ENCODE measurements at regions not wholly inside any gene's neighbourhood (a gene's known extent, or its start where the extent isn't known, plus 50 kb on each side); places are given as distances from the start of the nearest gene placed in this dataset.

GRCh38 chr7:1286946-1287645, 54.4 kb downstream of the UNCX start:
- DNase-seq: no peak

GRCh38 chr7:1287752-1288201, 55.1 kb downstream of the UNCX start:
- no peak for DNase-seq

- DNase-seq: no peak
Measured at GRCh38 chr7:1288390-1288995, 55.8 kb downstream of the UNCX start.

- no peak for DNase-seq
Measured at GRCh38 chr7:1288996-1289551, 56.4 kb downstream of the UNCX start.

DNA sequence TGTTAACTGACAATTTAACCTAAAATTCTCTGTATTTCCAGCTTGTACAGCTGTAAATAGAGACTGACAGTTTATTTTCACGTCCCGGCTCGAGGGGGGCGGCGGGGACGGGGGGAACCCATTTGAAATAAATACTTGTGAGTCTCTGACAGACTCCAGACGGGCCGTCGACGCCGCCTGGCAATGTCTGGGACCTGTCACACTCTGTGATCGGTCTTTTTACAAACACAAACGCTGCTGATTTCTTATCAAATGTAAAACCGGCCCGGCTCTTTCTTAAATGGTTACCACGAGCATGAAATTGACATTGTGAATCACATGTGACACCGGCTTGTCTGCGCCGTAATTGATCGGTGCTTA, 57.0 kb downstream of the UNCX start:
- DNase-seq: no peak

- DNase-seq: no peak
Measured at GRCh38 chr7:1290026-1290678, 57.5 kb downstream of the UNCX start.

DNA sequence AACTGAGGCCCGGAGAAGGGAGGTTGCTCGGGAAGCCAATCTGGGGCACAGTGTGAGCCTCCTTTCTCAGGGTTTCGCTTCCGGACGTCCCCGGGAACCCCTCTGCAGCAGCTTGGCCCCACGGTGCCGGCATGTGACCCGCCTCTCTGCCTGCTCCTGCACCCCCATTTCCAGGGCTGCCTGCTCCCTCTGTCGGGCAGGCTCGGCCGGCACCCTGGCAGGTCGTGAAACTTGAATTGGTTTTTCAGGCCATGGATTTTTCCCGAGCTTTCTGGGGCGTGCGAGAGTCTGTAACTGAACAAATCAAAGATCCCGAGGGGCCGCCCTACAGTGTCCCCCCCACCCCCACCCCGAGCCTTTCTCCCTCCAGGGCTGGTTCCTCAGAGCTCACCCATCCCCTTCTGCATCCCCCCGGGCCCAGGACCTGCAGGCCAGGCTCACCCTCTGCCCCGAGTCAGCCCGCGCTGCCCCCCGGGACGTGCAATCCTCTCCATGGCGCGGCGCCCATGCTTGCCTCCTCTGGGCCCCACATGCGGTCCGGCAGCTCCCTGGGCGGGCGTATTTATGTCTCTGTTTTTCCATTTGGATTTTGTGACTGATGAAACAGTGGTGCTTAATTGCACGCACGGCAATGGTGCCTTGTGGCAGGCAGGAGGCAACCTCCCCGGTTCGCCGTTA, 58.1 kb downstream of the UNCX start:
- DNase-seq: no peak

GRCh38 chr7:1291357-1291689, 58.7 kb downstream of the UNCX start:
- DNase-seq: no peak

GRCh38 chr7:1291845-1292765, 59.4 kb downstream of the UNCX start:
- DNase-seq: no peak

- DNase-seq: no peak
Measured at GRCh38 chr7:1292972-1293830, 60.5 kb downstream of the UNCX start.

- DNase-seq: no peak
Measured at GRCh38 chr7:1293950-1294411, 61.3 kb downstream of the UNCX start.

GRCh38 chr7:1295776-1296355, 63.2 kb downstream of the UNCX start:
- DNase-seq: no peak

- DNase-seq: no peak
Measured at GRCh38 chr7:1296356-1296981, 63.8 kb downstream of the UNCX start.

- DNase-seq: no peak
Measured at GRCh38 chr7:1297017-1297960, 64.6 kb downstream of the UNCX start.

GRCh38 chr7:1298051-1298930, 65.6 kb downstream of the UNCX start:
- no peak for DNase-seq

DNA sequence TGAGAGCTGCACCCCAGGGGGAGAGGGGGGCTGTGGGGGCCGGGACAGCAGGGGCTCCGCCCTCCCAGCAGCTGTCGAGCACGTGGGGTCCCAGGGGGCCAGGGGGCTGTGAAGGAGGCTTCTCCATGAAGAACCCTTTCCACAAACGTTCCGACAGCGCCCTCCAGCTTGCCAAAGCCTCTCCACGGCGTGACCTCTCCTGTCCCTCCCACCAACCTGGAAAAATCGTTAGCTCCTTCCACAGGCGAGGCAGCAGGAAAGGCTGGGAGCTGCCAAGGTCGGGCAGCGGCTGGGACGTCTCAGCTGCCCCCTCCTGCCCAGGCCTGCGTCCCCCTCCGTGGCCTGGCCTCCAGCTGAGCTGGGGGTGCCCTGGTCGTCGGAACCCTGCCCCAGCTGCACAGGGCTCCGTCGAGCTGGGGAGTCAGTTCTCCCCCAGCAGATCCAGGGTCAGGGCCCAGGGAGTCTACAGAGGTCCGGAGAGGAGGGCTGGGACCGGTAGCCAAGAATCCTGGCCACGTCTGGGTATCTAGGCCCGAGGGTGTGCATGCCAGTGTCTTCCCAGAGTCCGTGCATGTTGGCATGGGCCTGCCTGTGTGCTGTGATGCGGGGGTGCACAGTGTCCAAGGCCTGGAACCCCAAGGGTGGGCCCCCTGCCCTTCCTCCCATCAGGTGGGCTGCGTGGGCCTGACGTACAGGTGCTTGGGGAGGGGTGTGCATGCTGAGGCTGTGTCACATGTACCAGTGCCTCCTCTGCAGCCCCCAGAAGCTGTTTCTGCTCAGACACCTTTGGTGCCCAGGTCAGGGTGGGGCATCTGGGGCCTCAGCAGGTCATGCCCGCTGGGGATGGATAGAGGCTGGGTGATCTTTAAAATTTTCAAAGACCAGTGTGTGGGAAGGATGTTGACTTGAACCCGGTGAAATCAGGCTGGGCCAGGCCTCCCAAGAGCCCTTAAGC, 66.5 kb downstream of the UNCX start:
- DNase-seq: no peak

DNA sequence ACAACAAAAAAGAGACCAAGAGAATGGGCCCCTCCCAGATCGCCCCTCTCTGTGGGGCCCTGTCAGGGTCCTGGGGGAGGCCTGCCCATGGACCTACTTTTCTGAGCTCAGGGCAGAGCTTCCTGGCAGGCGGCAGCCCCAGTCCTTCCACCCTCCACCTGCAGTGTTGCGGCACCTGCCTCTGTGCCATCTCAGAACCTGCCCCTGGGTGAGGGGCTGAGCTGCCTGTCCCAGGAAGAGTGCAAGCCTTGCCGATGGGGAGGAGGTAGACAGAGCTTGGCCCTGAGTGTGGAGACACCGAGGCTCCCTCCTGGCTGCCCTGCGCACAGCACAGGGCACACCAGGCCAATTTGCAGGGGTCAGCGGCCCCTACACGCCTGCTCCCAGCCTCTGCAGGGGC, 67.5 kb downstream of the UNCX start:
- no peak for DNase-seq

Measured in activated CD8-positive, alpha-beta memory T cell treated with anti-CD3 and anti-CD28 coated beads, Interleukin-2, amount 50 U/mL, for 4 hours (primary cell).